ENCODE measurements at regions not wholly inside any gene's neighbourhood (a gene's known extent, or its start where the extent isn't known, plus 50 kb on each side); places are given as distances from the start of the nearest gene placed in this dataset.

DNA sequence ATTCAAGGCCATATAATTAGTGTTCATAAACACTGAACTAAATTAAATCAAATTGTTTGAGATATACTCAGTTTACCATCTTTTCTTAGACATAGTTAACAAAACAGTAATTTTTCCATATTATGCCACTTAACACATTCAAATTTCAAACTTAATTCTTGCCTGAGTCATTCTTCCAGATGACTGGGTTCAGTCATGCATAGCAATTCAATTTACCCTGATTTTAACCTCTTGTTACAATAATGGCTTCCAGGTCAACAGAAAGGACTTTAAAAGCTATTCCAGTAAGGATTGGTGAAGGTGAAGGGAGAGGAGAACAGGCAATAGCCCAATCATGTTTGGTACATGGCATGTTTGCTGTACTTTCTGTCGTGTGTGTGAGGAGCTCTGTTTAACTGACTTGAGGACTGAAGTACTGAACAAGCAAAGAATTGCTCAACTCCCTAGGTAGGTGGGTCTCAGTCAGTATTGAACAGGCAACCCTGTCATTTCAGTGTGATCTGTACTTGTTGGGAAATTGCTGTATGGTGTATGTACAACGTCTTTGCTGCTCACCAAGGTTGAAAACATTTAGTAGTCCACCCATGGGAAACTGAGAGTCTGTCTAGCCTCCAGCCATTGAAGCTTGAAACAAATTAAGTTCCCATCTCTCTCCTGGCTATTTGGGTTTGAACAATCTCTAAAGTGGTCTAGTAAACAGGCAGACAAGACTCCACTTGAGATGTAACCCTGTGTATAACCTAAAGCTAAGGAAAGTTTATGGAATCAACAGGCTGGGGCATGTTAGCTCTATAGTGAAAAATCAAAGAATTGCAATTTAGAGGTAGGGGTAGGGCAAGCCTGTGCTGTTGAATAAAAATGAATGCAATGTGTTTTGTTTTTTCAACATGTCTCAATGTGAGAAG is 327.2 kb downstream of the BTG1 start:
- no peak overlapping the region for H3K4me3 ChIP-seq (ENCODE audit: low read depth, low read length)
- DNase-seq (ENCODE audit: low read depth): no peak
- TF ChIP-seq, protein P1, sequence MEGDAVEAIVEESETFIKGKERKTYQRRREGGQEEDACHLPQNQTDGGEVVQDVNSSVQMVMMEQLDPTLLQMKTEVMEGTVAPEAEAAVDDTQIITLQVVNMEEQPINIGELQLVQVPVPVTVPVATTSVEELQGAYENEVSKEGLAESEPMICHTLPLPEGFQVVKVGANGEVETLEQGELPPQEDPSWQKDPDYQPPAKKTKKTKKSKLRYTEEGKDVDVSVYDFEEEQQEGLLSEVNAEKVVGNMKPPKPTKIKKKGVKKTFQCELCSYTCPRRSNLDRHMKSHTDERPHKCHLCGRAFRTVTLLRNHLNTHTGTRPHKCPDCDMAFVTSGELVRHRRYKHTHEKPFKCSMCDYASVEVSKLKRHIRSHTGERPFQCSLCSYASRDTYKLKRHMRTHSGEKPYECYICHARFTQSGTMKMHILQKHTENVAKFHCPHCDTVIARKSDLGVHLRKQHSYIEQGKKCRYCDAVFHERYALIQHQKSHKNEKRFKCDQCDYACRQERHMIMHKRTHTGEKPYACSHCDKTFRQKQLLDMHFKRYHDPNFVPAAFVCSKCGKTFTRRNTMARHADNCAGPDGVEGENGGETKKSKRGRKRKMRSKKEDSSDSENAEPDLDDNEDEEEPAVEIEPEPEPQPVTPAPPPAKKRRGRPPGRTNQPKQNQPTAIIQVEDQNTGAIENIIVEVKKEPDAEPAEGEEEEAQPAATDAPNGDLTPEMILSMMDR (IDR thresholded peaks at IDR 0.05; ENCODE audit: insufficient read depth, low read depth, low read length, missing control alignments): no peak

DNA sequence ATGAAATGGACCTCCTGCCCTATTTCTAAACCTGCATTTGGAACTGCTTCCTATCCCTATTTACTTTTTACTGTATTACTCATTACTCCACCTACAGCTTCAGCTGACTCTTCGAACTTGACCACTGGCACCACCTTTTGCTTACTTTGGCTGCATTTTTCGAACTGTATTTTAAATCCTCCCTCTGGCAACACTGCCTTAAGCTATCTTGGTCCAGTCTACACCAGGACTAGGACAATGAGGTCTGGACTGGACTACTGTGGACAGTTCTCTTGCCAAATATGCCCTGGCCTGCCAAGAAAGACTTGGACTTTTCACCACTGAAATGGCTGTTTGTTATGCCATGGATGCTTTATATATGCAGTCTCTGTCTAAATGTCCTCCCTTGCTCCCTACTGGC is 328.1 kb downstream of the BTG1 start:
- no peak overlapping the region for H3K4me3 ChIP-seq (ENCODE audit: low read depth, low read length)
- TF ChIP-seq, protein P1 (IDR thresholded peaks at IDR 0.05; ENCODE audit: insufficient read depth, low read depth, low read length, missing control alignments): no peak
- DNase-seq (ENCODE audit: low read depth): no peak

DNA sequence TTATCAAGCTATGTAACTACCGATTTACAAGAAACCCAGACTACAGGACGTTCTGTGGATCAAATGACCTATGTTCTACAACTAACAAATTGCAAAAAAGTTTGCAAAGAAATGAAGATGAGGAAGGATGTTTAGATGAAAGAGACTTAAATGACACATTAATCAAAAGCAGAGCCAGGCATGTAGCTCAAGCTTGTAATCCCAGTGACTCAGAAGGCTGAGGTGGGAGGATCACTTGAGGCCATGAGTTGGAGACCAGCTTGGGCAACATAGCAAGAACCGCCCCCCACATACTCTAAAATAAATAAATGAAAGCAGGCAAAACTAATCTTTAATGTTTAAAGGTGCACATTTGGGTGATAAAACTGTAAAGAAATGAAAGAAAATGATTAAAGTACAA is 331.9 kb downstream of the BTG1 start:
- DNase-seq (ENCODE audit: low read depth): no peak
- TF ChIP-seq, protein P1 (IDR thresholded peaks at IDR 0.05; ENCODE audit: insufficient read depth, low read depth, low read length, missing control alignments): no peak
- H3K4me3 ChIP-seq (ENCODE audit: low read depth, low read length): no peak overlapping the region

DNA sequence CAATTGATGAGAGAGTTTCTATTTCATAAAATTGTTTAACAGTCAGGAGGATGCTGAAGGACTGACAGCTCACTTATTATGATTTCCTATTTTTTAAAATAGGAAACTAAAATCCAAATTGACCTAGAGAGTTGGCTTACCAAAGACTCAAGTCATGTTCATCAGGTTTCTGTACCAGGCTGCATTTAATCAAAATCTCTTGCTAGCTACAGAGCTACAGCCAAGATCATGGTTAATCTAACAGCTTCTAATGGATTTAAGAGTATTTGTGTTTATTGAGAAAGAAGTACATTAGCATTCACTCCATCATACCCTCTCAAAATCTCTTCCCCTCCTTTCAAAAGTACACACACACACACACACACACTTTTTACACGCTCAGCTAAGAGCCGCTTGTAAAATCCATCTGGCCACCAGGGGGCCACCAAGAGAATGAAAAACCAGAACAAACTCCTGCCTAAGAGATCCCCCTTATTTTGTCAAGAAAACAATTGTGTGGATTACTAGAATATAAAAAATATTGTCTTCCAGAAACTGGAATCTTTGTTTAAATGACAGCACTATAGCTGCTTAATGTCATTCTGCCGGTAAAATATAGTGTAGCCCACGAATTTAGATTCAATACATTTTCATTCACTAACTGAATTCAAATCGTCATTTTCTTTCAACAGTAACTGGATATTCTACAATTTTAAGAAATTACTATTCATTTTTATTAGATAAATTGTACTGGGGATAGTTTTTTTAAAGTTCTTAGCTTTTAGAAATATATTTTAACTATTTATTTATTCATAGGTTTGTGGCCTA is 334.0 kb downstream of the BTG1 start:
- peak; percentile 80 for DNase-seq (ENCODE audit: low read depth)
- H3K4me3 ChIP-seq (ENCODE audit: low read depth, low read length): no peak overlapping the region
- TF ChIP-seq, protein P1 (IDR thresholded peaks at IDR 0.05; ENCODE audit: insufficient read depth, low read depth, low read length, missing control alignments): peak; percentile 73

DNA sequence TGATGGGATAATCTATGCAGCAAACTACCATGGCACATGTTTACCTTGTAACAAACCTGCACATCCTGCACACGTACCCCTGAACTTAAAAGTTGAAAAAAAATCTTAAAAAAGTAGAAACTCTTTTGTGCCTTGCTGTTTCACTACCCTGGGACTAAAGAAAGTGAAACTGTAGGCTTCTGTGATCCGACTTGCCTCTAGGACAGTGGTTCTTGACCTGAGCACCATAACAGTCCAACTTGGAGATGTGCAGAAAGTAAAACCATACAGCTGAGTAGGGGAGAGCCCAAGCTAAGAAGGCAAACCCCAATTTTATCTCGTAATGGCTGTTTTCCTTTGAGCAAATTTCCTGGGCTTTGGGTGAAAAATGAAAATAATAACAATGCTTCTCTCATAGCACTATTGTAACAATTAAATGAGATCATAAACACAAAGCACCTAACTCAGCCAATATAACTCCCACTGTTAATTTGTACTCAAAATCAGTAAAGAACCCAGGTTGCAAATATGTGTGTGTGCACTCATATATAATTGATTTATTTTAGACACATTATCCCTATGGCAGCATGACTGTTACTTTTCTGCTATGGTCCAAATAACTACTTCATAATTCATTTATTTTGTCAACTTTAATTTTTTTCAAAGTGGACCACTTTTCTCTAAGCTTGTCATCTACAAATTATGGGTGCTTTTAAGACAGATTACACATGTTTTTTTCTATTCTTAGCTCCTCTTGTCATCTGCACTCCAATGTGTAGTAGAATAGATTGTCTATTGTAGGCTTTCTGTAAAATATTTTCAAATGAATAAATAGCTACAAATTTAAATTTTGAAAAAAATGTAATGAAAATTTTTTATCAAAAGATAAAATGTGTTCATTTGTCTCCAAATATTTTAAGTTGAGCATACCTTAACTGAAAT is 334.9 kb downstream of the BTG1 start:
- TF ChIP-seq, protein P1 (IDR thresholded peaks at IDR 0.05; ENCODE audit: insufficient read depth, low read depth, low read length, missing control alignments): no peak
- peak; percentile 33 for DNase-seq (ENCODE audit: low read depth)
- H3K4me3 ChIP-seq (ENCODE audit: low read depth, low read length): no peak overlapping the region

DNA sequence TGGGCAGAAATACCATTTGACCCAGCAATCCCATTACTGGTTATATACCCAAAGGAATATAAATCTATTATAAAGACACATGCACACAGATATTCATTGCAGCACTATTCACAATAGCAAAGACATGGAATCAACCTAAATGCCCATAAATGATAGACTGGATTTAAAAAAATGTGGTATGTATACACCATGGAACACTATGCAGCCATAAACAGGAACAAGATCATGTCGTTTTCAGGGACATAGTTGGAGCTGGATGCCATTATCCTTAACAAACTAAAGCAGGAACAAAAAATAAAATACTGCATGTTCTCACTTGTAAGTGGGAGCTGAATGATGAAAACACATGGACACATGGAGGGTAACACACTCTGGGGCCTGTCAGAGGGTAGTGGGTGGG is 335.6 kb downstream of the BTG1 start:
- TF ChIP-seq, protein P1 (IDR thresholded peaks at IDR 0.05; ENCODE audit: insufficient read depth, low read depth, low read length, missing control alignments): no peak
- no peak for DNase-seq (ENCODE audit: low read depth)
- H3K4me3 ChIP-seq (ENCODE audit: low read depth, low read length): no peak overlapping the region
